NCI-H2029 treated with DMSO at 0.1 percent for 48 hours (cell line): ENCODE measurements at regions not wholly inside any gene's neighbourhood (a gene's known extent, or its start where the extent isn't known, plus 50 kb on each side); places are given as distances from the start of the nearest gene placed in this dataset.
"Not testable (repeated sequence)": the region's sequence is repeated elsewhere in the genome, so short reads cannot be mapped to it uniquely, and the experiment has no call there.

Source experiments
- DNase-seq: peaks from one replicate; lab custom pipeline; 2025; lab: John Stamatoyannopoulos, UW

DNA sequence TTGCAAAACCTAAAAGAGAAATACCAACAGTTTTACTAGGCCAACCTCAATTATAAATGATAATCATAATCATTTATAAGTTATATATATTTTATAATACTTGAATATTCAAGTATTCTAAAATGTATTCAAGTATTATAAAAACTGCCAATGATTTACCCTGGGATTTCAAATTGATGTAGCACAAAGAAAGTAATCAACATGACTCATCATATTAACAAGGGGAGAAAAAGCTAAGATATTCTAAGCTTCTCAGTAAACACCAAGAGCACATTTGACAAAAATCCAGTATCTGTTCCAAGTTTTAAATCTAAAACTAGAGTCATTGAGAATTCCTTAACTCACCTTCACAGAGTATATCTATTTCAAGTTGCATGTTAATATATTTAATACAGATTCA lies 56.1 kb downstream of the CAPZA3 start:
- no peak for DNase-seq

DNA sequence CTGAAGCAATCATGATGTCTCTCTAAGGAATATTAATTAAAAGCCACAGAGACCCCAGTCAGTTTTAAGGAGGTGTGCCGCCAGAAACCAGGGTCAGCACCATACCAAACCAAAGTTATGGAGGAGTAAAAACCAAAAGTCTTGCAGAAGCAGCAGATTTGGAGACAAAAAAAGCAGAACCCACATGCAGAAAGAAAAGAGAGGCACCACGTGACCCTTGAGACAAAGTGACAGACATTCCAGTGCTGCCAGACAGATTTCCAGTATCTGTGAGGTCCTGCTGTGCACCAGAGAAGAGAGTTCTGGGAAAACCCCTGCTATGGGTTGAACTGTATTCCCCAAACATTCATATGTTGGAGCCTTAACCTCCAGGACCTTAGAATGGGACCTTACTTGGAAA lies 59.7 kb downstream of the CAPZA3 start:
- DNase-seq, result no peak

DNA sequence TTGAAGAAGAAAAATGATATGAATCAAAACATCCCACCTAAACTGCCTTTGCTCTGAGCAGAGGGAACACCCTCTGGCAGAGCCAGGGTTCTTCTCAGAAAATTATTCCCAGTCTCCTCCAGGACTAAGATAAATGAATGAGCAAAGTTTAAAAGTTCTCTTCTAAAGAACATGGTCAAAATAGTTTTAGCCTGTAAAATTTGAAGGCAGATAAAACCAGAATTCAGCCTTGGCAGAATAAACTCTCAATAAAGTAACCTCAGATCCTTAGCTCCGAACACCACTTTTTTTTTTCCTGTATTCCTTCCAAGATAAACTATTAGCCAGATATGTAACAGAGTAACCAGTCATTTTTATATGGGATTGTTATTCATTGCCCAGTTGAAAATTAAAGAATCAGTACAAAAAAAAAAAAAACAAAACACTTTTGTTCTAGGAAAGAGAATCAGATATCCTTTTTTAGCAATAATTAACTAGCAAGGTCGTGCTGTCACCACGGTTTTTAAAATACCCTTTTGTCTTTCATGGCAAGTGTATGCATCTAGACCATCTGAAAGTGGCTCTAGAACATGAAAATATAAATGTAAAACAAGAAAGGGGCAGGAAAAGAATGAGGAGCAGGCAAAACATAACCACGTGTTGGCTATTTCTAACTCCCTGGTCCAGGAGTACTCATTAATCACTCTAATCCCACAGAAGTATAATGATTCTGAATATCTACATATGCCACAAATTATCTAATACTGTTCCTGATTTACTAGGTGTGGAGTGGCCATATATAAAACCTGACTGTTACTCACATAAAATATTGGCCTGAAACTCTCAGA lies 60.8 kb downstream of the CAPZA3 start:
- no peak for DNase-seq

DNA sequence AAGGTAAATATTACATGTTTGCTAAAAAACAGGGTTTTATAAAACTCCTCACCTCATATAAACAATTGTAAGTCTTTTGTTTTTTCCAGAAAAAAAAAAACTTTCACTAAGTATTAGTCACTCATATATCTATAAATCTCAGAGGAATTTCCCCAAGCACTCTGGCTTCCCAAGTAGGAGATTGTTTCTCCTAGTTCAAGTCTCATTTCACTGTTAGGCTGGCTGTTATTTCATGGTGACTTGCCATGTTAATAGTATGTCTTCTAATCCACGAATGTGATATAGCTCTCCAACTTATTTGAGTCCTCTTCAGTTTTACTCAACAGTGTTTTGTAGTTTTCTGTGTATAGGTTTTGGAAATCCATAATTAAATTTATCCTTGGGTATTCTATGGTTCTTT lies 61.6 kb downstream of the CAPZA3 start:
- DNase-seq, result no peak

DNA sequence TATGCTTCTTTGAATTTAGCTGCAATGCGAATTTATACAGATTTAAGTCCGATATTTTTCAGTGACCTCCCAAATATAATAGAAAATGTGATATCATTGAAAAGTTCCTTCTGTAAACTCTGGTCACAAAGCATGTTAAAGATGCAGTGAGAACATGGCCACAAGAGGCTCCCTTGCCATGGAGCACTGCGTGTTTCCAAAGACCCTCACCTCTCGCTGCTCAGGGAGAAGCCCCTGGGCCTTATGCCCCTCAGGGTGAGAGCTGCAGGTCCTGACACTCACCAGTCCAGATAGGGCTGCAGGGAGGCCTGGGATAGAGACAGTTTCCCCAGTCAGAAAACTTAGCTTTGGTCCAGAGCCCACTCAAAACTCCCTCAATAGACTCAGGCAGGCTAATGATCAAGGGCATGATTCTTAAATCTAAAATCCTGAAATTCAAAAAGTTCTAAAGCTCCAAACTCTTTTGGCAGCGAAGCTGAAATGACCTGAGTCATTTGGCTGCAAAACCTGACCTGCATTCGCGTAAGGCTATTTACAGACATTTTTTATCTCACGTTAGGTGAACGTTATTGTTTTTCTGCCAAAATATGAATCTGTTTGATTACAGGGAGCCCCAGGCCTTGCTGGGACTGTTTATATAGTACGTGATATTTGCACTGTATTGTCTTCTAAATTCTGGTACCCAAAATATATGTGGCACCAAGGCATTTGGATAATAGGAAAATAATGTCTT lies 67.8 kb downstream of the CAPZA3 start:
- DNase-seq, result no peak

DNA sequence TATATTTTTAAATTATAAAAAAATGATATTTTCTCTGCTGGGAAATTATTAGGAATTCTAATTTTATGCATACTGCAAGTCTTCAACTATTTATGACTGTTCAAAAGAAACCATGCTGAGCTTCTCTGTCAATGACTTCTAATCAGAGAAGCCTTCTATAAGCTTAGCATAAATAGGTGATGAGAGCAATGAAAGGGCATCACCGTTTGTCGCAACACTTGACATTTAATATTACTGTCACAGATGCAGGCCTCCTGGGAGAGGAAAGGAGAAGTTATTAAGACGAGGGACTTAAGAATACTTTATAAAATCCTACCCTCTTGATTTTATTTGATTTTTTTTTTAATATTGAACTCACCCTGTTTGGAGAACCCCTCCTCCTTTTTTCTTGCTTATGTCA lies 69.8 kb downstream of the CAPZA3 start:
- DNase-seq, result no peak

DNA sequence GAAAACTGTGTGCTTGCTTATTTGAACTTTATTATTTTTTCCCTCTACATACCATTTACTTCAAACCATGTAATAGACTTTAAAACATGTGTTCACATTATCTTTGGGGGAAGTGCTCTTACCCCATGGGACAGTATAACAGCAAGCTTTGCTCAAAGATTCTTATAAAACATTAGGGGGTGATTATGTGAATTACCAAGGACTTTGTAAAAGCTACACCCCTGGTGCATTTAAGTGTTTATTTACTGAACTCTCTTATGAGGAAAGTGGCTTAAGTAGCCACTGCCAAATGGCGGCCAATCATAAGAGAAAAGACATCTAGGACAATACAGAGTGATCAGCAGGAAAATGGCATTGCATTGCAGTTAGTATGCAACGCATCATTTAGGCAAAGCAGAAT lies 70.3 kb downstream of the CAPZA3 start:
- DNase-seq, result no peak

DNA sequence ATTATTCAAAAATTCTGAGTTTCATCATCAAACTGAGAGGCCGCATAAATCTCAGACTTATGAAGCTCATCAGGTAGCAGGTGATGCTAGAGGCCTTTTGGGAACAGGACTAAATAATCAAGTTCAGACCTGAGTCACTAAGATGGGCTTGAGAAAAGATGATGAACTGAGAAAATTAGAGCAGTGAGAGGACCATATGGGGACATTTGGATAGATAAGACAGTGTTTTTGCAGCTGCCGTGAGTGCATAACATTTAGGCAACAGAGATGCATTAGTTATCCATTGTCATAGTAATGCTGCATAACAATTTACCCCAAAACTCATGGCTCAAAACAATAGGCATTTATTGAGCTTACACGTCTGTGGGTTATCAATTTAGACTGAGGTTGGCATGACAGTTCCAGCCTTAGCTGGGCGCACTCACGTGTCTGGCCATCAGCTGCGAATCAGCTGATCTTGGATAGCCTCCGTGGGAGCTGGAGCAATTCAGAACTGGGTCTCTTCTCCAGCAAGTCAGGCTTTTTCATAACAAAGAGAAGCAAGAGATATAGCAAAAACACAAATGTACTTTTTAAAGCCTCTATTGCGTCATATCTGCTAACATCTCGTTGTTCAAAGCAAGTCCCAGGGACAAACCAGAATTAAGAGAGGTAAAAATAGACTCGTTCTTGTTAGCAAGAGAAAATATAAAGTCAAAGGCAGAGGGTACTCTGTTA lies 72.8 kb downstream of the CAPZA3 start:
- no peak for DNase-seq

DNA sequence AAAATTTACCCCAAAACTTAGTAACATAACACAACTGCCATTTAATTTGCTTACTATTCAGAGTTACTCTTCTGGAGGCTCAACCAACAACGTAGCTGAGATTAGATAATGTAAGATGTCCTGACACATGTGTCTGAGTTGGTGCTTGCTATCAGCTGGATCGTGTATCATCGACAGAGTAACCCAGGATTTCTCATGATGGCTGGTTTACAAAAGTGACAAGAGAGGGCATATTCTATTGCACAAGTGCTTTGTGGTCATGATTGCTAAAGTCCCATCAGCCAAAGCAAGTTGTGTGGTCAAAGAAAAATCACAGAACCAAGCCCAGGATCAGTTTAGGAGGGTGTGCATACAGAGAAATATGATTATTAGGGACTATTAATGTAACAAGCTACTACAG lies 73.4 kb downstream of the CAPZA3 start:
- DNase-seq, result no peak

DNA sequence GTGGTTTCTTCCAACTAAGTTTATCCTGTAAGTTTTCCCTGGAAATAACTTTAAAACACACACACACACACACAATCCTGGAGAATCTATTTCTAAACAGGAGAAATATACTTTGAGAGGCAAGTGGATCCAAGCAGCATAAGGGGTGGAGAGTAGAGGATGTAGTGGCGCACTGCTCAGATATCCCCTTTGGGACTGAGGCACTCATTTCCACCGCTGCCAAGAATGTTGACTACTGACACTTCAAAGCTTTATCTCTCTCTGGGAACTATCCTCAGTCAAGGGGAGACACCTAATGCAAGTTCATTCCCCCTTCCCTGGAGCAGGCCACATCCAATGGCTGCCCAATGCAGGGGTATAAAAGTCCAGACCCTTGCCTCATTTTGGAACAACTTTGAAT lies 75.8 kb downstream of the CAPZA3 start:
- DNase-seq, result no peak

DNA sequence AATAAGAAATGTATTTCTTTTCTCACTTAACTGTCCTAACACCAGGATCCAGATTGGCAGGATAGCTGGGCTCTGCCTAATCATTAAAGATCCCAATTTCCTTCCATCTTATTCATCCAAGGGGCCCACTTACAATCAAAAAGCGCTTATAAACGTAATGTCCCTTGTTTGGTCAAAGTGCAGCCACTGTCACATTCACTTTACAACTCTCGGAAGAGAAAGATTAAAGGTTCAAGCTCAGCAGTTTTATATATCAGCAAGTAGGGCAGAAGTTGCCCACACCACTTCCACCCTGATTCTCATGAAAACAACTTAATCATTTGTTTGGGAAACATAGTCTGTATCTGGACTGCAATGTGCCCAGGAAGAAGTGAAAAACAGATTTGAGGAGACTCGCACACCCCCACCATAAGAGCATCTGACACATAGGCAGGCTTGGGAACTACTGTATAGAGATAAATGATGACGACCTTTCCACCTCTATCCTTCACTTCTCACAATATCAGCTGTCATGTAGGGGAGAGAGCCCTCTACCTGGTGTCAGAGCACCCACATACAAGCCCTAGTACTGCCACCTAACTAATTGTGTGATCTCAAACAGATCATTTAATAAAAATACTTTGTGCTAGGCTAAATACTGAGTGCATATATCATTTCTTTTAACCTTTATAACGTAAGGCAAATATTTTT lies 80.8 kb downstream of the CAPZA3 start:
- no peak for DNase-seq

DNA sequence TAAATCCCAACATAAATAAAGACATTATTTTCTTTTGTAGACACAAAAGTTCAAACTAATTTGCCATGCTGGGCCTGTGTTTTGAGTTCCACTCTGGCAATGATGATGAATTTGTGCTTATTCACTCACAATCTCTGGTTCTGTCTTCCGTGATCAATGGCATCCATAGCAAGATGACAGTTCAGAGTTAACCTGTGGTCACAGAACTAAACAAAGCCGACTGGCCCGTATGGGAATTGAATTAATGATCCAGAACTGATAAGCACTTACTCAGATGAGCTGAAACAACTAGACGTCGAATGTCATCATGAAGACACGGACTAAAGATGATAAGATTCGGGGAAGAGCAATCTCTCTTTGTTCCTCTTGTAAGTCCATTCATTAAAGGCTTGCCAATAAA lies 81.6 kb downstream of the CAPZA3 start:
- no peak for DNase-seq

DNA sequence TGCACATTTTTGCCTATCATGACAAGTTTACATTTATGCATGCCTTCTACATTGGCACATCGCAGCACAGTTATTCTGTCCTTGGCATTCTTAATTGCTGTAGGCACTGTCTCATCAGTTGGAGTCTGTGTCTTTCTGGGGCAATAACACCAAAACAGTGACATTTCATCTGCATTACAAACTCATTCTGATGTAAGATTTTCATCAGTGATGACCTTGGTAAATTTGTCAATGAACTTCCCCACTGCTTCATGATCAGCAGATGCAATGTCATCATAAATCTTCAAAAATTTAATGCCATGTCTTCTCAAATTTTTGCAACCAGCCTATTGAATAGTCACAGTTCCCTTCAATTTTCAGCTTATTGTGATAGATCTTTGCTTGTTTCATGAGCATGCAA lies 85.5 kb downstream of the CAPZA3 start:
- no peak for DNase-seq

DNA sequence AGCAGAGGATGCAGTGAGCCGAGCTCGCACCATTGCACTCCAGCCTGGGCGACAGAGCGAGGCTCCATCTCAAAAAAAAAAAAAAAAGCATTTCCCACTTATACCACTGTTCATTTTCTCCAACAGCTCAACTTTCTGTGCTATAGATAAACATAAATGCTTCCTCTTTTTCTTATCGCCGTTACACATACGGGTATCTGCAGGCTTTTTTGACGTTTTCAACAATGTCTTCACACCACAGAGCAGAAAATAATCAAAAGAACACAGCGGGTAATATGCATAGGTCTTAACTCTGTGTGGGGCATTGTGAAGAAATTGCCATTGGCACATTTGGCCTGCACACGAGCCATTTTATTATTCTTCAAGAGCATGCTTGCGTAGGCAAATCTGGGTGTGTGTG lies 86.4 kb downstream of the CAPZA3 start:
- DNase-seq, result no peak

DNA sequence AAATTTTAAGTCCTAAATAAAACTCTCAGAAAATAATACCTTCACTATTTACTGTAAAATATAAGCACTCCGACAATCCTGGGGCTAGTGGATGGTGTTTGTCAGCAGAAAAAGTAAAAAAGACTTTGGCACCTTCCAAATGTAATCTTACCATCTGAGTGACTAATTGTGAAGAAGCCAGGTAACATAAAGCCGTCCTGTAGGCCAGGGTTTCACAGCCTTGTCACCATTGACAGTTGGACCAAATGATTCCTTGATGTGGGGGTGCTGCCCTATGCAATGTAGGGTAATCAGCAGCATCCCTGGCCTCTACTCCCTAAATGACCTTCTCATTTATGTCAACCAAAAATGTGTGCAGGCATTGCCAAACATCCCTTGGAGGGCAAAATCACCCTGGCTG lies 87.2 kb downstream of the CAPZA3 start:
- DNase-seq, result no peak

DNA sequence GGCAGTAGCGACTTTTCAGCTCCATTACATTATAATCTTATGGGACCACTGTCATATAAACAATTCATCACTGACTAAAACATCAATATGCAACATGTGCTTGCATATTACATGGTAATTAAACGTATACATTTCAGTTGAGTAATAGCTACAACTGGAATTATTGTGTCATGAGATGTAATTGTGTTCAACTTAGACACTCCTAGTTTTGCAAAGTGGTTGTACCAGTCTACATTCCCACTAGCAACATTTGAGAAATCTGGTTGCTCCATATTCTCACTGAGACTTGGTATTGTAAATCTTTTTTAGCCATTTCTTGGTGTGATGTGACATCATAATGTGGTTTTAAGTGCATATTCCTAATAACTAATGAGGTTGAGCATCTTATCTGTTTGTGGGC lies 90.0 kb downstream of the CAPZA3 start:
- no peak for DNase-seq

DNA sequence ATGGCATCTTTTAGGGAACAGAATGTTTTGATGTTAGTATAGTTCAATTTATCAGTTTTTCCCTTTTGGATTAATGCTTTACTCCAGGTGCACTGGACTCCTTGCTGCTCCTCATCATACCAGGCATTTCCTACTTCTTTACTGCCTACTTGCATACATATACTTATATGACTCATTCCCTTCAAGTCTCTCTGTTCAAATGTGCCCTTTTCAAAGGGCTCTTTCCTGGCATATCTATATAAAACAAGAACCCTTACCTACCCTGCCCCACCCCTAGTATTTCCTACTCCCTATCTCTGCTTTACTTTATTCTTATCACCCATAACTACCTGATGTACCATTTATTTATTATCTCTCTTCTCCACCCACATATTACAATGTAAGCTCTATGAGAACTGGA lies 90.6 kb downstream of the CAPZA3 start:
- no peak for DNase-seq

DNA sequence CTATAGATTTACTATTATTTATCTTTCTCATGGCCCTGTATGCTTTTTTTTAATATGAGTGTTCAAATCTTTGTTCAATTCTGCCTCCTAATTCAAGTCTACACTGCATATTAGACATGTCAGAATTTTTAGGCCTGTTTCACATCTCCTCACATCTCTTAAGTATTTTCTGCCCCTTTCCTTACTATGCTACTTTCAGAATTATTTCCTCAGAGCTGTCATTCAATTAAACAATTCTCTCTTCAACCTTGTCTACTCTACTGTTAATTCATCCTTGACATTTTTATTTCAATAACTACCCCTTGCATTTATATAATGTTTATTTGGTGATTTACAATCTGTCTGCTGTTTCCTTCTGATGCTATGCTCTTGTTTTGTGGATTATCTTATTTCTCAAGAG lies 91.1 kb downstream of the CAPZA3 start:
- DNase-seq, result no peak

DNA sequence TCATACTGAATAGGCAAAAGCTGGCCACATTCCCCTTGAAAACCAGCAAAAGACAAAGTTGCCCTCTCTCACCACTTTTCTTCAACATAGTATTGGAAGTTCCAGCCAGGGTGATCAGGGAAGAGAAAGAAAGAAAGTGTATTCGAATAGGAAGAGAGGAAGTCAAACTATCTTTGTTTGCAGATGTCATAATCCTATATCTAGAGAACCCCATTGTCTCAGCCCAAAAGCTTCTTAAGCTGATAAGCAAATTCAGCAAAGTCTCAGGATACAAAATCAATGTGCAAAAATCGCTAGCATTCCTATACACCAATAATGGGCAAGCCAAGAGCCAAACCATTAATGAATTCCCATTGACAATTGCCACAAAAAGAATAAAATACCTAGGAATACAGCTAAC lies 95.0 kb downstream of the CAPZA3 start:
- DNase-seq, result not testable (repeated sequence)

DNA sequence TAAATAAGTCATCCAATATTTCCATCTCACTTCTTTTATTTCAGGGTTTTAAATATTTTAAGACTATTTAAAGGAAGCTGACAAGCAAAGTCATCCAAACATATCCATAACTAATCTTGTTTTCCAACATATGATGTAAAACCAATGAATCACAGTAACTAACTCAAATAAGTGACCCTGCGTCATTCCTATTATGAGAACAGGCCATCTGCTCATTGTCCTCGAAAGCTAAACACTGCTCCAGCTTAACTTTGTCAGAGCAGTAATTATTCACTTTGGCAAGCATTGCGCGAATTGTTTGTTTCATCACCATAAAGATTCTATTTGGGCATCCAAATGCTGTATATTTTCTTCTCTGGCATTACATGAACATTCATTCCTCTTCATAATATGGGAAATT lies 99.1 kb downstream of the CAPZA3 start:
- no peak for DNase-seq

DNA sequence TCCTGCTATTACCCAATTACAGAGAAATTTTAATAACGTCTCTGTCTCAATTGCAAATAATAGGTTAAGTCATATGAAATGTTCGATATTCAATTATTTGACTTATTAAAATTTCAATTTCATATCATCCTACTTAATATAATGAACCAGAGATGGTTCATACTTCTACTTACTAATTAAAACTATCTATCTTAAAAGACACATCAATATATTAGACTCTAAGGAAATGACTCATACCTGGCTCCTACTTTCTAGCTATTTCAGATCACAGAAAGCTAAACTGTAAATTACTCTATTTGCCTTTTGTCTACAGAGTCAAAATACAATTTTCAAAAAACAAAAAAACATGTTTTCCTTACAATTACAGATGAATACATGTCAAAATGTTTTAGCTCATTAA lies 99.6 kb downstream of the CAPZA3 start:
- no peak for DNase-seq

DNA sequence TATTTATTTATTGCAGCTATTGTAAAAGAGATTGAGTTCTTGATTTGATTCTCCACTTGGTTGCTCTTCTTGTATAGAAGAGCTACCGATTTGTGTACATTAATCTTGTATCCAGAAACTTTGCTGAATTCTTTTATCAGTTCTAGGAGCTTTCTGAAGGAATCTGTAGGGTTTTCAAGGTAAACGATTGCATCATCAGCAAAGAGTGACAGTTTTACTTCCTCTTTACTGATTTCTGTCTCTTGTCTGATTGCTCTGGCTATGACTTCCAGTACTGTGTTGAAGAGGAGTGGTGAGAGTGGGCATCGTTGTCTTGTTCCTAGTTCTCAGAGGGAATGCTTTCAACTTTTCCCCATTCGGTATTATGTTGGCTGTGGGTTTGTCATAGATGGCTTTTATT lies 103.1 kb downstream of the CAPZA3 start:
- not testable (repeated sequence) for DNase-seq
